OCI-LY7 (cell line): ENCODE measurements at regions not wholly inside any gene's neighbourhood (a gene's known extent, or its start where the extent isn't known, plus 50 kb on each side); places are given as distances from the start of the nearest gene placed in this dataset.
"Not testable (repeated sequence)": the region's sequence is repeated elsewhere in the genome, so short reads cannot be mapped to it uniquely, and the experiment has no call there.

Source experiments
- BruUV-seq: library from RNA; stranded (reverse); fragments of 400-500 nt; replicated peaks from 2 replicates; lab custom pipeline; 2021; lab: Mats Ljungman, UMichigan
- CTCF ChIA-PET: fragments of 300-600 bp; sonication (Branson Sonifier 250); formaldehyde crosslinking; loops from one replicate; lab custom pipeline; 2022; ENCODE audit warnings: antibody characterized with exemption; ENCODE audit not compliant: unreplicated experiment; lab: Charles Lee
- POLR2A ChIA-PET: fragments of 300-600 bp; sonication (Branson Sonifier 250); formaldehyde crosslinking; loops from one replicate; lab custom pipeline; 2022; ENCODE audit warnings: antibody characterized with exemption; lab: Charles Lee
- DNase-seq: peaks from one replicate; pipeline ENCODE4 v3.0.0-alpha.2; 2015; ENCODE audit warnings: low spot score
- H2AFZ ChIP-seq: fragments of 200-600 bp; sonication (generic), shearing (Covaris generic); 2 replicates; pipeline ENCODE4 v1.6.1; 2014; ENCODE audit warnings: mild to moderate bottlenecking, antibody characterized with exemption, low read length, moderate library complexity
- H3K27ac ChIP-seq: fragments of 200-600 bp; sonication (generic); 2 replicates; pipeline ENCODE4 v1.5.1; 2014; ENCODE audit warnings: mixed run types, low read depth, mild to moderate bottlenecking, moderate library complexity, low read length, inconsistent platforms; ENCODE audit not compliant: poor library complexity, severe bottlenecking
- H3K36me3 ChIP-seq: fragments of 200-600 bp; sonication (generic); 2 replicates; pipeline ENCODE4 v1.6.1; 2014; ENCODE audit warnings: mild to moderate bottlenecking, antibody characterized with exemption, low read length, moderate library complexity, mixed read lengths; ENCODE audit not compliant: insufficient read depth
- H3K4me1 ChIP-seq: fragments of 200-600 bp; sonication (generic); 2 replicates; pipeline ENCODE4 v1.5.1; 2014; ENCODE audit warnings: mild to moderate bottlenecking, low read length; ENCODE audit not compliant: insufficient read depth, poor library complexity, severe bottlenecking
- H3K4me2 ChIP-seq: fragments of 200-600 bp; sonication (generic); 2 replicates; pipeline ENCODE4 v1.6.1; 2014; ENCODE audit warnings: mild to moderate bottlenecking, low read length
- H3K4me3 ChIP-seq: fragments of 200-600 bp; sonication (generic); 2 replicates; pipeline ENCODE4 v1.5.1; 2014; ENCODE audit warnings: mild to moderate bottlenecking, low read depth, low read length; ENCODE audit not compliant: poor library complexity, severe bottlenecking
- H3K79me2 ChIP-seq: fragments of 200-600 bp; sonication (generic); 2 replicates; pipeline ENCODE4 v1.6.1; 2016; ENCODE audit warnings: low read depth, mild to moderate bottlenecking, low read length, moderate library complexity, mixed read lengths; ENCODE audit not compliant: insufficient read depth
- H3K9me2 ChIP-seq: fragments of 200-600 bp; sonication (generic); 2 replicates; pipeline ENCODE4 v1.6.1; 2016; ENCODE audit warnings: mild to moderate bottlenecking, low read length, mixed read lengths; ENCODE audit not compliant: insufficient read depth
- H3K9me3 ChIP-seq: fragments of 200-600 bp; sonication (generic); 2 replicates; pipeline ENCODE4 v1.6.1; 2014; ENCODE audit warnings: mild to moderate bottlenecking, mixed run types, low read length, mixed read lengths
- H4K20me1 ChIP-seq: fragments of 200-600 bp; sonication (generic); 2 replicates; pipeline ENCODE4 v1.6.1; 2014; ENCODE audit warnings: mild to moderate bottlenecking, antibody characterized with exemption, low read length, moderate library complexity, mixed read lengths; ENCODE audit not compliant: insufficient read depth
- CTCF ChIP-seq: fragments of 200-600 bp; sonication (generic); conservative IDR thresholded peaks from 2 replicates; pipeline ENCODE4 v1.5.1; 2014; ENCODE audit warnings: mild to moderate bottlenecking, antibody characterized with exemption, low read length, moderate library complexity, mixed read lengths
- EZH2phosphoT487 ChIP-seq: fragments of 200-600 bp; sonication (generic); IDR thresholded peaks from 2 replicates; pipeline ENCODE4 v1.6.1; 2018; ENCODE audit warnings: low read depth, borderline replicate concordance, mild to moderate bottlenecking, mixed run types, antibody characterized with exemption, low read length, moderate library complexity, mixed read lengths
- intact Hi-C: fragments of 100-400 bp; cut with micrococcal nuclease; formaldehyde crosslinking; loops from one replicate; pipeline ENCODE4 v1.10.0; 2022; ENCODE audit not compliant: unreplicated experiment

- H3K4me1 ChIP-seq, H4K20me1 ChIP-seq, H3K9me3 ChIP-seq, H2AFZ ChIP-seq, BruUV-seq, H3K36me3 ChIP-seq, CTCF ChIA-PET, POLR2A ChIA-PET, H3K9me2 ChIP-seq, H3K4me3 ChIP-seq, intact Hi-C loops, H3K4me2 ChIP-seq, H3K79me2 ChIP-seq, H3K27ac ChIP-seq, DNase-seq: not testable (repeated sequence)
Observed at GRCh38 chr20:5381527-5381926, 64.8 kb upstream of the PROKR2 start.

GRCh38 chr20:5377484-5377883, 60.7 kb upstream of the PROKR2 start:
- intact Hi-C loops: no loop called here
- no peak for DNase-seq
- POLR2A ChIA-PET: interaction anchor here (0.5 to 0.8 kb wide), 2 partner anchors 39 to 907 kb away, joined by 4 to 5 read pairs; no protein-coding TSS in a partner anchor
- no peaks in the 10 kb centered on the region for H3K36me3 ChIP-seq
- H4K20me1 ChIP-seq: no peaks in the 10 kb centered on the region
- H3K9me3 ChIP-seq: no peaks in the 10 kb centered on the region
- no peaks in the 10 kb centered on the region for H3K4me1 ChIP-seq
- no peak overlapping the region for H3K4me3 ChIP-seq
- no peak overlapping the region for H2AFZ ChIP-seq
- no peak for TF ChIP-seq EZH2phosphoT487
- no peak for TF ChIP-seq CTCF
- H3K4me2 ChIP-seq: no peak overlapping the region
- no TSS peak for BruUV-seq
- no peaks in the 10 kb centered on the region for H3K9me2 ChIP-seq
- no peak overlapping the region for H3K27ac ChIP-seq
- CTCF ChIA-PET: no interaction called here
- H3K79me2 ChIP-seq: no peaks in the 10 kb centered on the region

GRCh38 chr20:5376228-5376627, 59.5 kb upstream of the PROKR2 start:
- ChIA-PET POLR2A (no interaction called here), CTCF (no interaction called here)
- Histone ChIP-seq H3K9me3 (no peaks in the 10 kb centered on the region), H3K27ac (no peak overlapping the region), H3K36me3 (no peaks in the 10 kb centered on the region), H2AFZ (no peak overlapping the region), H3K79me2 (no peaks in the 10 kb centered on the region), H3K9me2 (no peaks in the 10 kb centered on the region), H3K4me3 (no peak overlapping the region), H3K4me2 (no peak overlapping the region), H3K4me1 (no peaks in the 10 kb centered on the region), H4K20me1 (no peaks in the 10 kb centered on the region)
- intact Hi-C loops: no loop called here
- TF ChIP-seq CTCF (no peak), EZH2phosphoT487 (no peak)
- no peak for DNase-seq
- BruUV-seq: no TSS peak
